ENCODE measurements at regions not wholly inside any gene's neighbourhood (a gene's known extent, or its start where the extent isn't known, plus 50 kb on each side); places are given as distances from the start of the nearest gene placed in this dataset.

DNA sequence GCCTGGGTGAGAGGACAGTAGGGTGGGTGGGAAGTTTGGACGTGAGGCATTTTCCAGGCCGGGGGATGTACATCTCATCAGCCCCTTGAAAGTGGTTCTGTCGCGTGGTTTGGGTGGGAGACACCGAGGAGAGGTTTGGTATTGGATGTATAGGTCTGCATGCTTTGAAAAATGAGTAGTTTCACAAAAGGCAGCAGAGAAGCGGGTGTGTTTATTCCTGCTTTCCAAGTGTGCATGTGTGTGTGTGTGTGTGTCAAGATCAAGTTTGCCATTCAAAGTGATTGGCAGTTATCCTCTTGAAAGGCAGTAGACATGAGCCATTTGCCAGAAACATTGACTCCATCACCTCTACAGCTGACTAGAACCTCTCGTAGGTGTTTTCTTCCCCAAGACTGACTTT lies 423.1 kb upstream of the POU3F3 start:
- TF ChIP-seq, protein P1, sequence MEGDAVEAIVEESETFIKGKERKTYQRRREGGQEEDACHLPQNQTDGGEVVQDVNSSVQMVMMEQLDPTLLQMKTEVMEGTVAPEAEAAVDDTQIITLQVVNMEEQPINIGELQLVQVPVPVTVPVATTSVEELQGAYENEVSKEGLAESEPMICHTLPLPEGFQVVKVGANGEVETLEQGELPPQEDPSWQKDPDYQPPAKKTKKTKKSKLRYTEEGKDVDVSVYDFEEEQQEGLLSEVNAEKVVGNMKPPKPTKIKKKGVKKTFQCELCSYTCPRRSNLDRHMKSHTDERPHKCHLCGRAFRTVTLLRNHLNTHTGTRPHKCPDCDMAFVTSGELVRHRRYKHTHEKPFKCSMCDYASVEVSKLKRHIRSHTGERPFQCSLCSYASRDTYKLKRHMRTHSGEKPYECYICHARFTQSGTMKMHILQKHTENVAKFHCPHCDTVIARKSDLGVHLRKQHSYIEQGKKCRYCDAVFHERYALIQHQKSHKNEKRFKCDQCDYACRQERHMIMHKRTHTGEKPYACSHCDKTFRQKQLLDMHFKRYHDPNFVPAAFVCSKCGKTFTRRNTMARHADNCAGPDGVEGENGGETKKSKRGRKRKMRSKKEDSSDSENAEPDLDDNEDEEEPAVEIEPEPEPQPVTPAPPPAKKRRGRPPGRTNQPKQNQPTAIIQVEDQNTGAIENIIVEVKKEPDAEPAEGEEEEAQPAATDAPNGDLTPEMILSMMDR (IDR thresholded peaks at IDR 0.05), result no peak
- TF ChIP-seq EHF (CRISPR knock-in tag; IDR thresholded peaks at IDR 0.05) (no peak), SMC3 (IDR thresholded peaks at IDR 0.05) (no peak), RCOR1 (IDR thresholded peaks at IDR 0.05; ENCODE audit: low read depth, low read length) (no peak), POLR2A (IDR thresholded peaks at IDR 0.05; ENCODE audit: low read length) (no peak), KDM5A (IDR thresholded peaks at IDR 0.05) (no peak), CBX8 (IDR thresholded peaks at IDR 0.05) (no peak), REST (IDR thresholded peaks at IDR 0.05) (no peak), HMGXB4 (CRISPR knock-in tag; IDR thresholded peaks at IDR 0.05; ENCODE audit: borderline replicate concordance) (no peak), TP53 (CRISPR knock-in tag; IDR thresholded peaks at IDR 0.05) (no peak), CEBPB (IDR thresholded peaks at IDR 0.05) (no peak), JUN (IDR thresholded peaks at IDR 0.05) (no peak)
